Karpas-422 (cell line): ENCODE measurements at regions not wholly inside any gene's neighbourhood (a gene's known extent, or its start where the extent isn't known, plus 50 kb on each side); places are given as distances from the start of the nearest gene placed in this dataset.

Experiments
- DNase-seq: peaks from one replicate; pipeline ENCODE4 v3.0.0-alpha.2; 2015
- H2AFZ ChIP-seq: fragments of 200-600 bp; sonication (generic); 2 replicates; pipeline ENCODE4 v1.6.1; 2014; ENCODE audit warnings: antibody characterized with exemption, low read length, mixed read lengths
- H3K27ac ChIP-seq: fragments of 200-600 bp; sonication (generic); 2 replicates; pipeline ENCODE4 v1.5.1; 2014; ENCODE audit warnings: mild to moderate bottlenecking, low read length, moderate library complexity
- H3K27me3 ChIP-seq: fragments of 200-600 bp; sonication (generic); 2 replicates; pipeline ENCODE4 v1.6.1; 2014; ENCODE audit warnings: low read length, mixed read lengths
- H3K36me3 ChIP-seq: fragments of 200-600 bp; sonication (generic); 2 replicates; pipeline ENCODE4 v1.6.1; 2014; ENCODE audit warnings: low read length, mixed read lengths; ENCODE audit not compliant: insufficient read depth
- H3K4me1 ChIP-seq: fragments of 200-600 bp; sonication (generic); 2 replicates; pipeline ENCODE4 v1.6.1; 2014; ENCODE audit warnings: mild to moderate bottlenecking, low read length, mixed read lengths
- H3K4me2 ChIP-seq: fragments of 200-600 bp; sonication (generic); 2 replicates; pipeline ENCODE4 v1.6.1; 2014; ENCODE audit warnings: low read length, low read depth, mild to moderate bottlenecking; ENCODE audit not compliant: poor library complexity, severe bottlenecking
- H3K4me3 ChIP-seq: fragments of 200-600 bp; sonication (generic); 2 replicates; pipeline ENCODE4 v1.5.1; 2014; ENCODE audit warnings: mild to moderate bottlenecking, antibody characterized with exemption, low read length, mixed read lengths
- H3K79me2 ChIP-seq: fragments of 200-600 bp; sonication (generic); 2 replicates; pipeline ENCODE4 v1.6.1; 2014; ENCODE audit warnings: mild to moderate bottlenecking, low read length, mixed read lengths
- H3K9ac ChIP-seq: fragments of 200-600 bp; sonication (generic); 2 replicates; pipeline ENCODE4 v1.6.0; 2014; ENCODE audit warnings: low read length
- H3K9me2 ChIP-seq: fragments of 200-600 bp; sonication (generic), shearing (Covaris generic); replicated peaks from 2 replicates; pipeline ENCODE4 v1.6.0; 2014; ENCODE audit warnings: mild to moderate bottlenecking, low read length, moderate library complexity; ENCODE audit not compliant: insufficient read depth
- H3K9me3 ChIP-seq: fragments of 300-700, 200-600 bp; sonication (generic); 2 replicates; pipeline ENCODE4 v1.6.1; 2014; ENCODE audit warnings: low read length, mixed read lengths
- H4K20me1 ChIP-seq: fragments of 200-600 bp; sonication (generic); 2 replicates; pipeline ENCODE4 v1.6.1; 2014; ENCODE audit warnings: mild to moderate bottlenecking, antibody characterized with exemption, low read length, low read depth; ENCODE audit not compliant: insufficient read depth

DNA sequence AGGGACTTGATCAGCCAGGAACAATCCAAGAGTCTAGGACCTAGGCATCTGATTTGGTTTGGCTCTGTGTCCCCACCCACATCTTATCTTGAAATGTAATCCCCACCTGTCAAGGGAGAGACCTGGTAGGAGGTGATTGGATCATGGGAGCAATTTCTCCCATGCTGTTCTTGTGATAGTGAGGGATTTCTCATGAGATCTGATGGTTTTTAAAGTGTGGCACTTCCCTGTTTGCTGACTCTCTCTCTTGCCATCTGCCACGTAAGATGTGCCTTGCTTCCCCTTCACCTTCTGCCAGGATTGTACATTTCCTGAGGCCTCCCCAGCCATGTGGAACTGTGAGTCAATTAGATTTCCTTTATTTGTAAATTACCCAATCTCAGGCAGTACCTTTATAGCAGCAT is 201.7 kb upstream of the ACTBL2 start:
- Histone ChIP-seq H3K36me3 (no peaks in the 10 kb centered on the region), H3K4me3 (no peak overlapping the region), H2AFZ (no peak overlapping the region), H3K27me3 (no peaks in the 10 kb centered on the region), H4K20me1 (no peaks in the 10 kb centered on the region), H3K4me1 (no peaks in the 10 kb centered on the region), H3K9ac (no peak overlapping the region), H3K9me2 (no peaks in the 10 kb centered on the region), H3K4me2 (no peak overlapping the region), H3K79me2 (no peaks in the 10 kb centered on the region), H3K9me3 (no peaks in the 10 kb centered on the region), H3K27ac (no peak overlapping the region)
- no peak for DNase-seq

DNA sequence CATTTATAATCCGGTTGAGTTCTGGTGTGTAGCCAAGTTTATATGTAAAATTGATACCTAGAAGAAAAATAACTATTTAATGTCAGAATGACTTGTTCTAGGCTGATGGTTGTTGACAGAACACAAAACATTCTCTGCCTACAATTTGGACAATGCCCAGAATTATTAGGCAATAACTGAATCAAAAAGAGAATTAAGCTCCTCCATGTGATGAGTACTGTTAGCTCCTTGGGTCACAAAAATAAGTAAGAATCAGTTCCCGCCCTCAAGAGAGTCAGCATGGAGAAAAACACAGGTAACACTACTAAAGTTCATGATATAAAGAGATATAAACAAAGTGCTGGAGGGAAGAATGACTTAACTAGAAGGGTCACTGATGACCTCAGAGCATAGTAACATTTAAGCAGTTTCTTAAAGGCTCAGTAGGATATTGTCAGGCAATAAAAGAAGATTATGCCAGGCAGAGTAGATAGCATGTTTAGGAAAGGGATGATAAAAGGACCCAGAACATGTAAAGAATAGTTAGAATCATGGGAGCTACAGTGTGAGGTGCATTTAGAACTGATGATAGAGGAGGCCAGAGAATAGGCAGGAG is 200.5 kb upstream of the ACTBL2 start:
- H3K4me2 ChIP-seq: no peak overlapping the region
- H3K27me3 ChIP-seq: no peaks in the 10 kb centered on the region
- no peaks in the 10 kb centered on the region for H4K20me1 ChIP-seq
- H3K36me3 ChIP-seq: no peaks in the 10 kb centered on the region
- DNase-seq: no peak
- H2AFZ ChIP-seq: no peak overlapping the region
- H3K4me3 ChIP-seq: no peak overlapping the region
- H3K4me1 ChIP-seq: no peaks in the 10 kb centered on the region
- H3K9ac ChIP-seq: no peak overlapping the region
- no peaks in the 10 kb centered on the region for H3K9me2 ChIP-seq
- no peak overlapping the region for H3K27ac ChIP-seq
- no peaks in the 10 kb centered on the region for H3K9me3 ChIP-seq
- no peaks in the 10 kb centered on the region for H3K79me2 ChIP-seq

DNA sequence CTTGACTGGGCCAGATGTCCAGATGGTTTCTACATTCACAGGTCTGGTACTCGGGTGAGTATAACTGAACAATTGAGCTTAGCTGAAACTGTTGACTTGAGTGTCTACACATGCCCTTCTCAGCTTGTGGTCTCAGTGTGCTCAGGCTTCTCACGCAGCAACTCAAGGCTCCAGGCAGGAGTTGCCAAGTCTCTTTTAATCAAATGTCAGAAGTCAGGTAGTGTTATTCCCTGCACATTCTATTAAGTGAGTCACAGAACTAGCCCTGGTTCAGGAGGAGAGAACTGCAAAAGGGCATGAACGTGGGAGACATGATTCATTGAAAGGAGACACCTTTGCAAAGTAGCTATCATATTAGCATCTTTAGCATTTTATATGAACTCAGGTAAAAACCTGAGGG is 199.3 kb upstream of the ACTBL2 start:
- Histone ChIP-seq H3K9me2 (no peaks in the 10 kb centered on the region), H3K9ac (no peak overlapping the region), H3K27ac (no peak overlapping the region), H3K4me2 (no peak overlapping the region), H4K20me1 (no peaks in the 10 kb centered on the region), H3K27me3 (no peaks in the 10 kb centered on the region), H3K36me3 (no peaks in the 10 kb centered on the region), H2AFZ (no peak overlapping the region), H3K9me3 (no peaks in the 10 kb centered on the region), H3K4me3 (no peak overlapping the region), H3K4me1 (no peaks in the 10 kb centered on the region), H3K79me2 (no peaks in the 10 kb centered on the region)
- no peak for DNase-seq

DNA sequence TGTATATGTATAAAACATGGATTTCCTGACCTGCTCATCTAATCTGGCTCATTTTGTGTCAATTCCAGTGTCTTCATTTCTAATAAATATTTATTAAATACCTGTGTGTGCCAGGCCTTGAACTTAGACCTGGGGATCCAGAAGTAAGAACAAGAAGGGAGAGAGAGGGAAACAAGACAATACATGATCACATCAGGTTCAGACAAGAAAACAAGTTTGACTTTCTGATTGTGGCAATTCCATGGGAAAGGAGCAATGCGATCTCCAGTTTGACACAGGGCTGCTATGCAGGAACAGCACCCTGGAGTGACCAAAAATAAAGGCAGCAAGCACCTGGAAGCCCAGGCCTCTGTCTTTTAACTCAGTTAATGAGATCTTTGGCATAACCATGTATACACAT is 198.1 kb upstream of the ACTBL2 start:
- no peak overlapping the region for H2AFZ ChIP-seq
- no peaks in the 10 kb centered on the region for H3K27me3 ChIP-seq
- no peak overlapping the region for H3K9ac ChIP-seq
- H3K4me2 ChIP-seq: no peak overlapping the region
- DNase-seq: no peak
- H3K9me3 ChIP-seq: no peaks in the 10 kb centered on the region
- no peaks in the 10 kb centered on the region for H3K9me2 ChIP-seq
- H3K79me2 ChIP-seq: no peaks in the 10 kb centered on the region
- H3K4me1 ChIP-seq: no peaks in the 10 kb centered on the region
- no peaks in the 10 kb centered on the region for H4K20me1 ChIP-seq
- H3K27ac ChIP-seq: no peak overlapping the region
- H3K36me3 ChIP-seq: no peaks in the 10 kb centered on the region
- H3K4me3 ChIP-seq: no peak overlapping the region

DNA sequence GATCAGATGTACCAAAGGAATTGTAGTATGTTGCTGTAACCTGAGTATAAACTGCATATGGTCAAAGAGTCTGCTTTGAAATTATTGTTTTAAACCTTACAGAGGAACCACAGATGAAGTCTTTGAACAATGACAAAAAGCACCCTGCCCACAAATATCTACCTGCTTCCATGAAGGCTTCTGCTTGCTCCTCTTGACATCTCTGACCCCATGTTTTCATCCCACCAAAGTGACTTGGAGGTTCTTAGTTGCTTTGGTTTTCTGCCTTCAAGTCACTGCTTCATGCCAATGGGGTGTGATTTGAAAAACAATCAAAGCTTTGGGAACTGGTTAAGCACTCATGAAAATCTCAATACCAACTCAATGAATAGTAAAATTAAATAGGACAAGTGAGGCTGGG is 194.6 kb upstream of the ACTBL2 start:
- no peaks in the 10 kb centered on the region for H4K20me1 ChIP-seq
- no peak overlapping the region for H3K4me3 ChIP-seq
- no peaks in the 10 kb centered on the region for H3K79me2 ChIP-seq
- H2AFZ ChIP-seq: no peak overlapping the region
- no peak overlapping the region for H3K4me2 ChIP-seq
- H3K27ac ChIP-seq: no peak overlapping the region
- no peak overlapping the region for H3K9ac ChIP-seq
- H3K9me3 ChIP-seq: no peaks in the 10 kb centered on the region
- no peak for DNase-seq
- H3K4me1 ChIP-seq: no peaks in the 10 kb centered on the region
- no peaks in the 10 kb centered on the region for H3K27me3 ChIP-seq
- H3K36me3 ChIP-seq: no peaks in the 10 kb centered on the region
- H3K9me2 ChIP-seq: no peaks in the 10 kb centered on the region

DNA sequence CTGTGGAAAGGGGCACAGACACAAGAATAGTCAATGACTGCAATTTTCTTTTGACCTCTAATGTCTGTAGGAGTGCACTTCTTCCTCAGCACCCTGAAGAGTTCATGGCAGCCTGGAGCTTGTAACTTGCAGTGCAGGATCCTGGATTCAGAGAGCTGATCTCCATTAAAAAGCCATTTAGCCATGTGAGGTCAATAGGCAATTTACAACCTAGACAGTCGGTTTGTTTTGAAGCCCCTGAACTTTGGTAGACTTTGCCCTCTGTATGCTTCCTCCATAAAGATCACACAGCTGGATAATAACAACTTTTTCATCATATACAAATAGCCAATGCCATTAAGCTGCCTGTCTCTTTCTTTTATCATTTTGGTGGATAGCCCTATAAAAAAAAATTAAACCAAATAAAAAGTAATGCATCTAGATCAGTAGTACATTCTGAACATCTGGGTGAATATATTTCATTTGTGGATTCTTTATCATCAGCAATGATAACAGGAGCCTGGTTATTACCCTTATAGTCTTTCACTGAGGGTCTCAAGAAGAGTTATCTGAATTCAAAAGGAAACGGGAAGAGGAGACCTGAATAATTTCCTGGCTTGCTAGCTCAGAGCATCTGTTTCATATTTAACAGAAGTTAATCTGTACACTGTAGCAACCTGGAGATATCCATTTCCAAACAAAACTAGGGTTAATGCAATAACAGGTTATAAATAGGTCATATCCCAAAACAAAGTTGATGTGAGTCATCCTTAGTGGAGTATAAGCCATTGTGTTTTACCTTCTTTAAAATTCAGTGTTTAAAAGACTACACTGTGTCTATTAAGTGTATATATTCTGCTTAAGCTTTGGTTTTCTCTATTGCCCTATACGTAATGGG is 193.8 kb upstream of the ACTBL2 start:
- Histone ChIP-seq H3K9me3 (no peaks in the 10 kb centered on the region), H2AFZ (no peak overlapping the region)

DNA sequence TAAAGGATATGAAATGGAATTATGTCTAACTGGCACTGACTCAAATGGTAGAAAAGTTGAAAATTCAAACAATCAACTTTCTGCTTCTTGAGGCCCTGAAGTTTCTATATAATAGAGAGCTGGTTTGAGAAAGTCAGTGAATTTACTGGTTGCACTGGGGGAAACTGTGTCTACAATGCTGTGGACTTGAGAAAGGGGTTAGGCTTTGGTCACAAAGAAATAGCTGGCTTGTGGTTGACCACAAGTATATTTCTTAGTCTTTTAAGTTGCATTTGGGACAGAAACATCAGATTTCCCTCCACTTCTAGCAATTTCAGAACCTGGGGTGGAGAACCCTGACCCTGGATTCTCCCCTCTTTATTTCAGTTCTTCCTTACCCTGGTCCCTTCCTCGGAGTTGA is 192.6 kb upstream of the ACTBL2 start:
- Histone ChIP-seq H3K4me3 (no peak overlapping the region), H4K20me1 (no peaks in the 10 kb centered on the region), H3K36me3 (no peaks in the 10 kb centered on the region), H3K27me3 (no peaks in the 10 kb centered on the region), H3K9ac (no peak overlapping the region), H3K79me2 (no peaks in the 10 kb centered on the region), H3K9me3 (no peaks in the 10 kb centered on the region), H3K4me1 (no peaks in the 10 kb centered on the region), H3K9me2 (no peaks in the 10 kb centered on the region), H3K4me2 (no peak overlapping the region), H2AFZ (no peak overlapping the region), H3K27ac (no peak overlapping the region)
- no peak for DNase-seq

More for the DNA sequence above, 193.8 kb upstream of the ACTBL2 start:
- Histone ChIP-seq H3K9ac (no peak overlapping the region), H3K4me2 (no peak overlapping the region), H3K36me3 (no peaks in the 10 kb centered on the region), H3K27ac (no peak overlapping the region), H4K20me1 (no peaks in the 10 kb centered on the region), H3K4me1 (no peaks in the 10 kb centered on the region), H3K79me2 (no peaks in the 10 kb centered on the region), H3K27me3 (no peaks in the 10 kb centered on the region), H3K9me2 (no peaks in the 10 kb centered on the region), H3K4me3 (no peak overlapping the region)
- no peak for DNase-seq

DNA sequence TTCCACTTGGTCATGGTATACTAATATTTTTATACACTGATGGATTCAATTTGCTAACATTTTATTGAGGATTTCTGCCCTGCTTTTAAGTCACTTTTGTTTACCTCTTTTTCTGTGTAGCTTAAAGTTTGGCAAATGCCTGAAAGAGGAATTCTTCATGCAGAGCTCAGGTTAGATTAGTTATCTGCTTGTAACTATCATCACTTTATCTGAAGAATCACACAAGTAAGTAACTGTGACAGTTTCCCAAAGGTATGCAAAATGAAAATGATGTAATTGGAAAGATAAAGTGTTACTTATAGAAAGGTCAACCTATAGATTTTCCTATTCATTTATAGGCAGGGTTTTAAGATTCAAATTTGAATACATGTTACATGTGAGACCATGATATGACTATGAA is 188.8 kb upstream of the ACTBL2 start:
- Histone ChIP-seq H3K27me3 (no peaks in the 10 kb centered on the region), H3K9ac (no peak overlapping the region), H3K4me3 (no peak overlapping the region), H2AFZ (no peak overlapping the region), H3K79me2 (no peaks in the 10 kb centered on the region), H3K27ac (no peak overlapping the region), H3K36me3 (no peaks in the 10 kb centered on the region), H3K4me1 (no peaks in the 10 kb centered on the region), H4K20me1 (no peaks in the 10 kb centered on the region), H3K9me3 (no peaks in the 10 kb centered on the region), H3K9me2 (no peaks in the 10 kb centered on the region), H3K4me2 (no peak overlapping the region)
- no peak for DNase-seq
